ENCODE measurements at regions not wholly inside any gene's neighbourhood (a gene's known extent, or its start where the extent isn't known, plus 50 kb on each side); places are given as distances from the start of the nearest gene placed in this dataset.

- no peak for TF ChIP-seq FOXA1 (IDR thresholded peaks at IDR 0.05)
- TF ChIP-seq FOXM1 (IDR thresholded peaks at IDR 0.05; ENCODE audit: borderline replicate concordance), result no peak
- no peak for TF ChIP-seq ELF4 (IDR thresholded peaks at IDR 0.05)
- TF ChIP-seq BHLHE40 (IDR thresholded peaks at IDR 0.05; ENCODE audit: borderline replicate concordance), result no peak
Measured at GRCh38 chr7:84637568-84638338, 443.2 kb upstream of the SEMA3A start.

Data from HEK293T (cell line).